ENCODE measurements at regions not wholly inside any gene's neighbourhood (a gene's known extent, or its start where the extent isn't known, plus 50 kb on each side); places are given as distances from the start of the nearest gene placed in this dataset.

- peaks cover 5% of the 10 kb centered on the region for H3K9me3 ChIP-seq (replicated peaks)
- TF ChIP-seq CTCF (IDR thresholded peaks at IDR 0.05; ENCODE audit: borderline replicate concordance), result no peak
- H3K27ac ChIP-seq (replicated peaks), result no peak overlapping the region
- DNase-seq, result no peak
- H3K4me1 ChIP-seq, result no peaks in the 10 kb centered on the region
- no peaks in the 10 kb centered on the region for H3K27me3 ChIP-seq (ENCODE audit: low read depth)
- H3K4me3 ChIP-seq, result no peak overlapping the region
- intact Hi-C loops (cut with micrococcal nuclease), result no loop called here
- H3K36me3 ChIP-seq, result no peaks in the 10 kb centered on the region
These were observed 78.2 kb downstream of the SPRY1 start for GRCh38 chr4:123474817-123475216.

- Histone ChIP-seq H3K27ac (replicated peaks) (no peak overlapping the region), H3K36me3 (no peaks in the 10 kb centered on the region), H3K4me3 (no peak overlapping the region), H3K27me3 (ENCODE audit: low read depth) (no peaks in the 10 kb centered on the region), H3K9me3 (replicated peaks) (peaks cover 5% of the 10 kb centered on the region), H3K4me1 (no peaks in the 10 kb centered on the region)
- intact Hi-C loops (cut with micrococcal nuclease), result no loop called here
- no peak for DNase-seq
- no peak for TF ChIP-seq CTCF (IDR thresholded peaks at IDR 0.05; ENCODE audit: borderline replicate concordance)
These were observed 79.5 kb downstream of the SPRY1 start for GRCh38 chr4:123476089-123476488.

- Histone ChIP-seq H3K9me3 (replicated peaks) (peaks cover 5% of the 10 kb centered on the region), H3K4me3 (no peak overlapping the region), H3K27ac (replicated peaks) (no peak overlapping the region), H3K4me1 (no peaks in the 10 kb centered on the region), H3K36me3 (no peaks in the 10 kb centered on the region), H3K27me3 (ENCODE audit: low read depth) (no peaks in the 10 kb centered on the region)
- intact Hi-C loops (cut with micrococcal nuclease), result no loop called here
- DNase-seq, result no peak
- TF ChIP-seq CTCF (IDR thresholded peaks at IDR 0.05; ENCODE audit: borderline replicate concordance), result no peak
These were observed 81.2 kb downstream of the SPRY1 start for GRCh38 chr4:123477711-123478209.

GRCh38 chr4:123478859-123479345 lies 82.3 kb downstream of the SPRY1 start:
- Histone ChIP-seq H3K27ac (replicated peaks) (no peak overlapping the region), H3K4me1 (no peaks in the 10 kb centered on the region), H3K36me3 (no peaks in the 10 kb centered on the region), H3K27me3 (ENCODE audit: low read depth) (no peaks in the 10 kb centered on the region), H3K9me3 (replicated peaks) (peaks cover 5% of the 10 kb centered on the region), H3K4me3 (no peak overlapping the region)
- TF ChIP-seq CTCF (IDR thresholded peaks at IDR 0.05; ENCODE audit: borderline replicate concordance), result no peak
- no peak for DNase-seq
- intact Hi-C loops (cut with micrococcal nuclease), result no loop called here

- no peaks in the 10 kb centered on the region for H3K4me1 ChIP-seq
- intact Hi-C loops (cut with micrococcal nuclease), result no loop called here
- TF ChIP-seq CTCF (IDR thresholded peaks at IDR 0.05; ENCODE audit: borderline replicate concordance), result no peak
These were observed 83.3 kb downstream of the SPRY1 start for GRCh38 chr4:123479944-123480343.

More at GRCh38 chr4:123479944-123480343, 83.3 kb downstream of the SPRY1 start:
- no peak for DNase-seq
- no peak overlapping the region for H3K27ac ChIP-seq (replicated peaks)
- no peaks in the 10 kb centered on the region for H3K27me3 ChIP-seq (ENCODE audit: low read depth)
- H3K9me3 ChIP-seq (replicated peaks), result peaks cover 5% of the 10 kb centered on the region
- no peaks in the 10 kb centered on the region for H3K36me3 ChIP-seq
- H3K4me3 ChIP-seq, result no peak overlapping the region

Measured in left ventricle myocardium inferior (tissue), 1 donor.